Large intestine (tissue), 3 donors: ENCODE measurements at regions not wholly inside any gene's neighbourhood (a gene's known extent, or its start where the extent isn't known, plus 50 kb on each side); places are given as distances from the start of the nearest gene placed in this dataset.
"Not testable (repeated sequence)": the region's sequence is repeated elsewhere in the genome, so short reads cannot be mapped to it uniquely, and the experiment has no call there.

Source experiments
- DNase-seq, 2 donors: peaks; one replicate each; pipeline versions ENCODE4 v3.0.0 to v3.0.0-alpha.2; 2013
- H3K27ac ChIP-seq: one replicate; pipeline ENCODE4 v1.5.1; 2013; ENCODE audit warnings: low read length
- H3K27me3 ChIP-seq: 2 replicates; pipeline ENCODE4 v1.6.1; 2013; ENCODE audit warnings: low read length; ENCODE audit not compliant: control insufficient read depth, insufficient read depth
- H3K36me3 ChIP-seq: 2 replicates; pipeline ENCODE4 v1.6.1; 2013; ENCODE audit warnings: low read length; ENCODE audit not compliant: control insufficient read depth, insufficient read depth
- H3K4me1 ChIP-seq: one replicate; pipeline ENCODE4 v1.6.1; 2013; ENCODE audit warnings: low read length; ENCODE audit not compliant: control insufficient read depth, insufficient read depth
- H3K4me3 ChIP-seq: one replicate; pipeline ENCODE4 v1.5.1; 2013; ENCODE audit warnings: low read length
- H3K9me3 ChIP-seq: one replicate; pipeline ENCODE4 v1.6.1; 2013; ENCODE audit warnings: mild to moderate bottlenecking, low read depth, low read length, moderate library complexity; ENCODE audit not compliant: control insufficient read depth
- WGBS: methylation state at CpG from one replicate; pipeline ENCODE4 v1.1.5; 2013; ENCODE audit warnings: low lambda C conversion rate; ENCODE audit not compliant: insufficient coverage; 5-methylcytosine and 5-hydroxymethylcytosine counted together

GRCh38 chr7:68720697-68721096 is 877.6 kb upstream of the AUTS2 start:
- H3K4me1 ChIP-seq = no peaks in the 10 kb centered on the region
- 100% methylated on average over 2 of the region's 5 CpGs for WGBS
- no peaks in the 10 kb centered on the region for H3K9me3 ChIP-seq
- no peak overlapping the region for H3K27ac ChIP-seq
- no peak overlapping the region for H3K4me3 ChIP-seq
- no peak for DNase-seq
- H3K27me3 ChIP-seq = no peaks in the 10 kb centered on the region
- no peaks in the 10 kb centered on the region for H3K36me3 ChIP-seq

GRCh38 chr7:68722044-68722443 is 876.2 kb upstream of the AUTS2 start:
- no peak for DNase-seq
- WGBS = no CpG with 5 or more reads among the region's 1 CpG

DNA sequence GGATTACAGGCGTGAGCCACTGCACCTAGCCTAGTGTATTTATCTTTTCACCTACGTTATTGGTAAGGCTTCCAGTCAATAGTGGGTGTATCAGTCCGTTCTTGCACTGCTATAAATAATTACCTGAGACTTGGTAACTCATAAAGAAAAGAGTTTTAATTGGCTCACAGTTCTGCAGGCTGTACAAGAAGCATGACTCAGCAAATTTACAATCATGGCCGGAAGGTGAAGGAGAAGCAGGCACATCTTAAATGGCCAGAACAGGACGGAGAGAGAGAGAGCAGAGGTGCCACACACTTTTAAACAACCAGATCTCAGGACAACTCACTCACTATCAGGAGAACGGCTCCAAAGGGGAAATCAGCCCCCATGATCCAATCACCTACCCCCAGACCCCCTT is 873.3 kb upstream of the AUTS2 start:
- H3K36me3 ChIP-seq = no peaks in the 10 kb centered on the region
- DNase-seq = no peak
- H3K4me1 ChIP-seq = no peaks in the 10 kb centered on the region
- WGBS = 57% methylated on average over 1 of the region's 6 CpGs
- H3K9me3 ChIP-seq = no peaks in the 10 kb centered on the region
- no peak overlapping the region for H3K4me3 ChIP-seq
- no peak overlapping the region for H3K27ac ChIP-seq
- H3K27me3 ChIP-seq = no peaks in the 10 kb centered on the region

More at GRCh38 chr7:68722044-68722443, 876.2 kb upstream of the AUTS2 start:
- Histone ChIP-seq H3K36me3 (no peaks in the 10 kb centered on the region), H3K27ac (no peak overlapping the region), H3K4me1 (no peaks in the 10 kb centered on the region), H3K27me3 (no peaks in the 10 kb centered on the region), H3K9me3 (no peaks in the 10 kb centered on the region), H3K4me3 (no peak overlapping the region)

DNA sequence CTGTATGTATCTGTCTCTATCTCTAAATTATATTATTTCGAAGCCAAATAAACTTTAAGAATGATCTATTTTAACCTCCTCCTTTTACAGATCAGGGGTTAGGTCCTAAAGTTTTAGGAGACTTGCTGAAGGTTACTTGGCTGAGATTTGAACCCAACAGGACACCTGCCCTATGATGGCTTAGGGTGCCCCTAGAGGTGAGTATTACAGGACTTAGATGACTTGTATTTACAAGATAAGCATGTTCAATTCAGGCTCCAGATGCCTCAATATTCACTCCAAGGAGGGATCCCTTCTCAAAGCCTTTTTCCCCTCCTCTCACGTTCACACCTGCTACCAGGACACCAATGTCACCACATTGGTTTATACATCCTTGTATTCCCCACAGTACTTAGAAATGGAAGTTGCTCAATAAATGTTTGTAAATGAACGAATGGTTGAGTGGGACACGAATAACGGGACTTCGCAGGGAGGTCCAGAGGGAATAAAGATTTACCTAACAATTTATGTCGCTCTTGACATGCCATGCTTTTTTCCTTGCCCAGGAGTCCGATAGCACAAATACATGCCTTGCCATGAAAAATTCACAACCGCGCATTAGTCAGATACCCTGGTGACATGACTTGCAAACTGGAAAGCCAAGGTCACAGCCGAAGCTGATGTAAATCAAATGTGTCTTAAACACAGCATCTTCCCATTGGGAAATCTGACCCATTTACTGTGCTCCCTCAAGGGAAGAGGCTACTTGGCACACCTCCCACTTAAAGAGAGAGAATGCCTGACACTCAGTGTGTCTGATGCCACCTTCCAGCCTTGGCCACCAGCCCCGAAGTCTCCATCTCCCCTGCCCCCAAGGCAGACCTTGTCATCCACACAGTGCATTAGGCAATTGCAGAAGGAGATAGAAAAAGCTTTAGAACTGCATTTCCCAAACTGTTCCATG is 872.2 kb upstream of the AUTS2 start:
- WGBS = 96% methylated on average over 5 of the region's 12 CpGs

DNA sequence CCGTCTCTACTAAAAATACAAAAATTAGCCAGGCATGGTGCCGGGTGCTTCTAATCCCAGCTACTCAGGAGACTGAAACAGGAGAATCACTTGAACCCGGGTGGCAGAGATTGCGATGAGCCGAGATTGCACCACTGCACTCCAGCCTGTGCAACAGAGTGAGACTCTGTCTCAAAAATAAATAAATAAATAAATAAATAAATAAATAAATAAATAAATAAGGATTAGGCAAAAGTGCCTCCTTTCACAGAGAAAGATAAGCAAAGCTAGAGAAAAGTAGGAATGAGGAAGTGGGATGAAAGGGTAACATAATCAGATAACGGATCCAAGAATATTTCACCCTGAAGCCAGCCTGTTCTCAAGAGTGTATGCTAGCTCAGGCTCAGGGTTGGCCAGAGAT is 869.6 kb upstream of the AUTS2 start:
- not testable (repeated sequence) for H3K9me3 ChIP-seq, H3K27ac ChIP-seq, H3K27me3 ChIP-seq, H3K4me3 ChIP-seq, DNase-seq, H3K4me1 ChIP-seq, H3K36me3 ChIP-seq
- WGBS = no CpG with 5 or more reads among the region's 6 CpGs

More for the DNA sequence above, 872.2 kb upstream of the AUTS2 start:
- Histone ChIP-seq H3K9me3 (no peaks in the 10 kb centered on the region), H3K27ac (no peak overlapping the region), H3K4me3 (no peak overlapping the region), H3K27me3 (no peaks in the 10 kb centered on the region), H3K4me1 (no peaks in the 10 kb centered on the region), H3K36me3 (no peaks in the 10 kb centered on the region)
- no peak for DNase-seq

- H3K36me3 ChIP-seq = no peaks in the 10 kb centered on the region
- no peaks in the 10 kb centered on the region for H3K9me3 ChIP-seq
- H3K27me3 ChIP-seq = no peaks in the 10 kb centered on the region
- H3K27ac ChIP-seq = no peak overlapping the region
- WGBS = no CpG with 5 or more reads among the region's 7 CpGs
- H3K4me3 ChIP-seq = no peak overlapping the region
- no peaks in the 10 kb centered on the region for H3K4me1 ChIP-seq
- no peak for DNase-seq
Measured at GRCh38 chr7:68729371-68729770, 868.9 kb upstream of the AUTS2 start.

DNA sequence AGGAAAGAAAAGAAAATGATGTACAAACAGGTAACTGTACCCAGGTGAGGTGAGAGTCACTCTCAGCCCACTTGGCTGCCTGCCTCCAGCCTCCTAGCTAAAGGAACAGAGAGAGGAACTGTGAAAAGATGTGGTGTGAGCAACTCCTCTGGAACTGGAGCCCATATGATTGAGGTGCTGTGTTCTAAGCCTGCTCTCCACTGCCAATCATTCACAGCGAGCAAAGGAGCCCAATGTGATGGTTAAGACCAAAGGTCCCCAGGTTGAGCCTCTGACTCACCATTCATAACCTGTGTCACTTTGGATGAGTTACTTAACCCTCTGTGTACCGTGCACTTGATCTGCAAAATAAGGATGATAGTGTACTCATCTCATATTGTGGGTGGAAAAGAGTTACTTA is 868.1 kb upstream of the AUTS2 start:
- WGBS = no CpG with 5 or more reads among the region's 2 CpGs
- Histone ChIP-seq H3K36me3 (no peaks in the 10 kb centered on the region), H3K4me1 (no peaks in the 10 kb centered on the region), H3K4me3 (no peak overlapping the region), H3K27ac (no peak overlapping the region), H3K27me3 (no peaks in the 10 kb centered on the region), H3K9me3 (no peaks in the 10 kb centered on the region)
- peak in 1 of 2 donors; percentile 39 for DNase-seq

DNA sequence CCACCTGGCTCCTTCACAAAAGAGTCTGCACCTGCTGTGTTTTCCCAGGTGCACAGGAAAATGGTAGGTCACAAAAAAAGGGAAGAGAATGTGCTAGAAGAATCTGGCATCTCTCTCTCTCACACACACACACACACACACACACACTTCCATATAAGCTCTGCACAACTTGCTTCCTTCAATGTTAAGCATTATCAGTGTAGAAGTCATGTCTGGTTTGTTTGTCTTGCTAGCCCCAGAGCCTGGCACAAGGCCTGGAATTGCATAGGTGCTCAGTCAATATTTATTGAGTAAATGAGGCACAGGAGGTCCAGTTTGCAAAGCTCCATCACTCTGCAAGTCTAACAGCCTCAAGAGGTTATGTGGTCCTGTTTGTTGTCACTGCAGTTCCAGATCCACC is 867.3 kb upstream of the AUTS2 start:
- no peaks in the 10 kb centered on the region for H3K27me3 ChIP-seq
- H3K4me1 ChIP-seq = no peaks in the 10 kb centered on the region
- H3K4me3 ChIP-seq = no peak overlapping the region
- no peaks in the 10 kb centered on the region for H3K9me3 ChIP-seq
- no peak overlapping the region for H3K27ac ChIP-seq
- H3K36me3 ChIP-seq = no peaks in the 10 kb centered on the region
- peak in 1 of 2 donors; percentile 33 for DNase-seq

GRCh38 chr7:68733219-68734153 is 864.8 kb upstream of the AUTS2 start:
- Histone ChIP-seq H3K36me3 (no peaks in the 10 kb centered on the region), H3K27ac (no peak overlapping the region), H3K4me3 (no peak overlapping the region), H3K4me1 (no peaks in the 10 kb centered on the region), H3K27me3 (no peaks in the 10 kb centered on the region), H3K9me3 (no peaks in the 10 kb centered on the region)
- no peak for DNase-seq
- 83% methylated on average over 1 of the region's 8 CpGs for WGBS

- no peaks in the 10 kb centered on the region for H3K36me3 ChIP-seq
- no peak overlapping the region for H3K4me3 ChIP-seq
- no CpG with 5 or more reads among the region's 5 CpGs for WGBS
- H3K9me3 ChIP-seq = no peaks in the 10 kb centered on the region
- DNase-seq = no peak
- H3K27ac ChIP-seq = no peak overlapping the region
- no peaks in the 10 kb centered on the region for H3K27me3 ChIP-seq
- no peaks in the 10 kb centered on the region for H3K4me1 ChIP-seq
Measured at GRCh38 chr7:68734431-68734830, 863.8 kb upstream of the AUTS2 start.
